Right lobe of liver (tissue), 6 donors: ENCODE measurements at regions not wholly inside any gene's neighbourhood (a gene's known extent, or its start where the extent isn't known, plus 50 kb on each side); places are given as distances from the start of the nearest gene placed in this dataset.

ENCODE experiments used
- ATAC-seq, 4 donors: fragments of 200-7000 bp; cut with Tn5 transposase; one replicate each; pipeline ENCODE4 v1.9.1; 2020; ENCODE audit warnings: mild to moderate bottlenecking in 4 of 4, moderate library complexity in 4 of 4
- DNase-seq, 3 donors: peaks; one replicate each; pipeline ENCODE4 v3.0.0-alpha.2; 2020
- H3K27ac ChIP-seq, 3 donors: fragments of 200-600 bp; one replicate each; pipeline ENCODE4 v1.8.0; 2022
- H3K27me3 ChIP-seq, 2 donors: fragments of 200-600 bp; one replicate each; pipeline ENCODE4 v1.8.0; 2022
- H3K36me3 ChIP-seq, 4 donors: fragments of 200-600 bp; sonication (generic) in 1 of 4; one replicate each; pipeline versions ENCODE4 v1.5.1 to v1.8.0; 2017 to 2022; ENCODE audit warnings: control low read depth in 1 of 4
- H3K4me1 ChIP-seq, 4 donors: fragments of 200-600 bp; sonication (generic) in 1 of 4; one replicate each; pipeline versions ENCODE4 v1.5.1 to v1.8.0; 2017 to 2022; ENCODE audit warnings: control low read depth in 1 of 4
- H3K4me3 ChIP-seq, 3 donors: fragments of 200-600 bp; one replicate each; pipeline ENCODE4 v1.8.0; 2022
- H3K9me3 ChIP-seq, 4 donors: fragments of 200-600 bp; sonication (generic) in 1 of 4; one replicate each; pipeline versions ENCODE4 v1.5.1 to v1.8.0; 2017 to 2022; ENCODE audit warnings: control low read depth in 1 of 4
- POLR2A ChIP-seq: fragments of 450-650 bp; IDR thresholded peaks from one replicate; pipeline ENCODE4 v1.6.1; 2017; ENCODE audit warnings: antibody characterized with exemption, mild to moderate bottlenecking
- WGBS: methylation state at CpG from one replicate; pipeline ENCODE4 v1.1.6; 2018; ENCODE audit warnings: low coverage, low lambda C conversion rate; ENCODE audit not compliant: insufficient coverage; ENCODE audit errors: missing lambda C conversion rate; 5-methylcytosine and 5-hydroxymethylcytosine counted together
- intact Hi-C, 2 donors: fragments of 100-400 bp; cut with DNase I; formaldehyde crosslinking; loops; one replicate each; pipeline versions ENCODE4 v1.11.2 to v1.14.1; 2022
- TF ChIP-seq, protein P1 (sequence below), 4 donors: fragments of 200-600 bp in 3 of 4; fragments of 450-650 bp in 1 of 4; IDR thresholded peaks; one replicate each; pipeline versions ENCODE4 v1.5.1 to v1.8.0; 2016 to 2022; ENCODE audit warnings: antibody characterized with exemption in 4 of 4, mild to moderate bottlenecking in 2 of 4
- donor health status: DM: no; HTN: yes; CAD: no.
- donor health status: DM: no; HTN: no; CAD: no.
- donor health status: DM: no; HTN: no; CAD: no.
- donor health status: DM: no; HTN: yes; CAD: no.
- donor health status: DM: no; HTN: yes; CAD: no.

DNA sequence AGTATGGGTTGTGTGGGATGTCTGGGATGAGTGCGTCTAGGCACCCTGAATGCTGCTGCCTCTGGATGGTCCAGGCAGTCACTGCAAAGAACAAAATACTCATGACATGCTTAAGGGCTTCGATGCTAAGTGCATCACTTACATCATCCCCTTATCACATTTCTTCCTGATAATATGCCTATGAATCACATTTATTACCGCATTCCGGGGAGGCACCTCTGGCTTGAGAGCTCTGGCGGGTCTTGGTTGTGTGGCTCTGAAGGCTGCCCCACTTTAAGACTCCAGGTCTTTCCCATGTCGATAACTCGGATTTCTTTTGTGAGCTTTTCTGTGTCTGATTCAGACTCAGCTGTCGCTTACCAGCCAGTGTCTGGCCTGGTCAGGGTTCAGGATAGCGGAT is 1126.4 kb downstream of the TBC1D22A start:
- TF ChIP-seq, protein P1, sequence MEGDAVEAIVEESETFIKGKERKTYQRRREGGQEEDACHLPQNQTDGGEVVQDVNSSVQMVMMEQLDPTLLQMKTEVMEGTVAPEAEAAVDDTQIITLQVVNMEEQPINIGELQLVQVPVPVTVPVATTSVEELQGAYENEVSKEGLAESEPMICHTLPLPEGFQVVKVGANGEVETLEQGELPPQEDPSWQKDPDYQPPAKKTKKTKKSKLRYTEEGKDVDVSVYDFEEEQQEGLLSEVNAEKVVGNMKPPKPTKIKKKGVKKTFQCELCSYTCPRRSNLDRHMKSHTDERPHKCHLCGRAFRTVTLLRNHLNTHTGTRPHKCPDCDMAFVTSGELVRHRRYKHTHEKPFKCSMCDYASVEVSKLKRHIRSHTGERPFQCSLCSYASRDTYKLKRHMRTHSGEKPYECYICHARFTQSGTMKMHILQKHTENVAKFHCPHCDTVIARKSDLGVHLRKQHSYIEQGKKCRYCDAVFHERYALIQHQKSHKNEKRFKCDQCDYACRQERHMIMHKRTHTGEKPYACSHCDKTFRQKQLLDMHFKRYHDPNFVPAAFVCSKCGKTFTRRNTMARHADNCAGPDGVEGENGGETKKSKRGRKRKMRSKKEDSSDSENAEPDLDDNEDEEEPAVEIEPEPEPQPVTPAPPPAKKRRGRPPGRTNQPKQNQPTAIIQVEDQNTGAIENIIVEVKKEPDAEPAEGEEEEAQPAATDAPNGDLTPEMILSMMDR (IDR thresholded peaks at IDR 0.05), result no peak
- no peak for TF ChIP-seq POLR2A
- ATAC-seq, result no peak
- intact Hi-C loops, result no loop called here
- Histone ChIP-seq H3K27me3 (no peaks in the 10 kb centered on the region), H3K4me1 (no peaks in the 10 kb centered on the region), H3K9me3 (no peaks in the 10 kb centered on the region), H3K36me3 (no peaks in the 10 kb centered on the region), H3K27ac (no peak overlapping the region), H3K4me3 (no peak overlapping the region)
- DNase-seq, result no peak
- 57% methylated on average over 7 of the region's 9 CpGs for WGBS

DNA sequence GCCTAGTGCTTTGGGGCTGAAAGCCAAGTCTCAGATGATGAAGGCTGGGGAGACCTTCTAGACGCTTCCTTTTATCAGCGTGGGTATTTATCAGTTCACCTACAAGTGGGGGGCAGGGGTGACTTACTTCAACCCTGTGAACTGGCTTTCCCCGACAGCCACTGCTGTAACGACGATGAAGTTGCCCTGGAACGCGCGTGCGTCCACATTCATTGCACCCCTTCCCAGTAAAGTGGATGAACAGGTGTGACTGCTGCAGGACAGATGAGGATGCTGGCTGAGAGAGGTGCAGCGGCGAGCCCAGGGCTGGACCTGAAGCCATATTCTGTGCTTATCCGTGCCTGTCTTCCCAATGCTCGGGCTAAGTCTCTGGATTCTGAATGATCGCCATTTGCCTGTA is 1122.3 kb downstream of the TBC1D22A start:
- no peak for ATAC-seq
- intact Hi-C loops, result no loop called here
- TF ChIP-seq POLR2A, result no peak
- TF ChIP-seq, protein P1 (IDR thresholded peaks at IDR 0.05), result no peak

DNA sequence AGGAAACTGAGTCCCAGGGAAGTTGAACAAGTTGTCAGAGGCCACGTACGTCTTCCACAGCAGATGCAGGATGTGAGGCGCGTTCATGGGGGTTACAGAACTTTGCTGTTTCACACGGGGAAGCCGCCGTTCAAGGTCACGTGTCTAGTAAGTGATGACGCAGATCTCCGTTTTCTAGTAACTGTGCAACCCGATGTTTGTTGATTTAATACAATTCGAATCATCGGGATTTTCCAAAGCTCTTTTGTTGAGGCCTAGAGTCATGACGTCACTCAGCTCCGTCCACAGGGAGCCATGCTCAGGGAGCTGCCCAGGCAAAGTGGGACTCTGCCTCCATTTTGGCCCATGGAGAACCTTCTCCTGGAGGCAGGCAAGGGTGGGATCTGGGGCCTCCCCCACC is 1121.8 kb downstream of the TBC1D22A start:
- intact Hi-C loops, result no loop called here
- Histone ChIP-seq H3K27ac (no peak overlapping the region), H3K4me3 (no peak overlapping the region), H3K4me1 (no peaks in the 10 kb centered on the region), H3K36me3 (no peaks in the 10 kb centered on the region), H3K27me3 (no peaks in the 10 kb centered on the region), H3K9me3 (no peaks in the 10 kb centered on the region)
- WGBS, result 86% methylated on average over 10 of the region's 15 CpGs
- DNase-seq (no peak), ATAC-seq (no peak)
- TF ChIP-seq, protein P1 (IDR thresholded peaks at IDR 0.05), result no peak
- no peak for TF ChIP-seq POLR2A

More for the DNA sequence above, 1122.3 kb downstream of the TBC1D22A start:
- no peaks in the 10 kb centered on the region for H3K36me3 ChIP-seq
- H3K27ac ChIP-seq, result no peak overlapping the region
- H3K4me1 ChIP-seq, result no peaks in the 10 kb centered on the region
- no peaks in the 10 kb centered on the region for H3K9me3 ChIP-seq
- 80% methylated on average over 3 of the region's 14 CpGs for WGBS
- H3K4me3 ChIP-seq, result no peak overlapping the region
- no peak for DNase-seq
- no peaks in the 10 kb centered on the region for H3K27me3 ChIP-seq

DNA sequence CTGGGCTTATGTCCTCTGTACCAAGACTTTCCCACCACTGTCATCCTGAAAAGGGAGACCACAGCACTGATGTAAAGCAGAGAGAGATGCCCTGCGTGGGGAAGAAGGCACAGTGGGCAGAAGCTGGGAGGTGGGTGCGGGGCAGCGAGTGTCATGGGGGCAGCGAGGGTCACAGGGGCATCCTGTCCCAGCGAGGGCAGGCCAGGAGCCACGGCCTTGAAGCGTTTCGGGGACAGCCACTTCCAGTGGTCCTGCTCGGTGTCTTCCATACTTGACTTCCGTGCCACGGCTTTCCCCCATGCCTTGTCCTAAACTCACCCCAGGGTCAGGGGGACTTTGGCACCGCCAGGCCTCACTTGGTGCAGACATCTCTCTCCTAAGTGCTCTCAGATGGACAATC is 1121.3 kb downstream of the TBC1D22A start:
- TF ChIP-seq, protein P1 (IDR thresholded peaks at IDR 0.05), result no peak
- TF ChIP-seq POLR2A, result no peak
- intact Hi-C loops, result no loop called here
- no peak for DNase-seq
- Histone ChIP-seq H3K36me3 (no peaks in the 10 kb centered on the region), H3K27ac (no peak overlapping the region), H3K4me1 (no peaks in the 10 kb centered on the region), H3K9me3 (no peaks in the 10 kb centered on the region), H3K4me3 (no peak overlapping the region), H3K27me3 (no peaks in the 10 kb centered on the region)
- 71% methylated on average over 6 of the region's 12 CpGs for WGBS
- ATAC-seq, result no peak

DNA sequence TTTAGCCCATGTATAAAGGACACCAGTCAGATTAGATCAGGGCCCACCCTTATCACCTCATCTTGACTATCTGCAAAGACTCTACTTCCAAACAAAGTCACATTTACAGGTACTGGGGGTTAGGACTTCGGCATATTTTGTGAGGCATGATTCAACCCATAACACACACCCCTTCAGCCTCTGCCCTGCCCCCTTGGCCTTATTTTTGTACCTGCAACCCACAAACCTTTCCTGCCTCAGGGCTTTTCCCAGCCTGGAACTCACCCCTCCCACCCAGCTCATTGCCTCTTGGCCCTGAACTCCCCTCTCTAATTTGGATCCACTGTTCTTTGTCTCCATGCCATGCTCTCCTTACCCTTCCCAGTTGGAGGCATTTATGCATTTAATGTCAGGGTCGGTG is 1116.9 kb downstream of the TBC1D22A start:
- intact Hi-C loops, result no loop called here
- no peak for ATAC-seq
- Histone ChIP-seq H3K27ac (no peak overlapping the region), H3K9me3 (no peaks in the 10 kb centered on the region), H3K4me1 (no peaks in the 10 kb centered on the region), H3K27me3 (peaks cover 0 to 8% of the 10 kb centered on the region in 2 donors), H3K4me3 (no peak overlapping the region), H3K36me3 (no peaks in the 10 kb centered on the region)
- DNase-seq, result no peak
- TF ChIP-seq POLR2A, result no peak
- TF ChIP-seq, protein P1 (IDR thresholded peaks at IDR 0.05), result no peak
- WGBS, result 68% methylated on average over 2 of the region's 2 CpGs
